ENCODE measurements at regions not wholly inside any gene's neighbourhood (a gene's known extent, or its start where the extent isn't known, plus 50 kb on each side); places are given as distances from the start of the nearest gene placed in this dataset.
"Not testable (repeated sequence)": the region's sequence is repeated elsewhere in the genome, so short reads cannot be mapped to it uniquely, and the experiment has no call there.

DNA sequence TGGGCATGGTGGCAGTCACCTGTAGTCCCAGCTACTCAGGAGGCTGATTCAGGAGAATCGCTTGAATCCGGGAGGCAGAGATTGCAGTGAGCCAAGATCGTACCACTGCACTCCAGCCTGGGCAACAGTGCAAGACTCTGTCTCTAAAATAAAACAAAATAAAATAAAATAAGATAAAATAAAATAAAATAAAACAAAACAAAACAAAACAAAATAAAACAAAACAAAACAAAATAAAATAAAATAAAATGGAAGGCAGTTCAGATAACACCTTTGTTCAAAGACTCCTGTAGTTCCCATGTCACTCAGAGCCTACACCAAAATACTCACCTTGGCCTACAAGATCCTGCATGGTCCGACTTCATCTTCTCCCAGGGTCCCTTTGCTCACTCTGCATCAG lies 61.3 kb downstream of the SYF2 start:
- H3K27me3 ChIP-seq; DNase-seq; H3K9me3 ChIP-seq; ATAC-seq; H3K4me3 ChIP-seq; H3K36me3 ChIP-seq (replicated peaks in 1 of 2; ENCODE audit: insufficient read depth in 1 of 2, low read depth in 2 of 2); intact Hi-C loops (cut with DNase I); H3K27ac ChIP-seq: not testable (repeated sequence)
- 92 to 97% methylated on average over 4 of the region's 4 CpGs for WGBS, 2 donors
- peaks cover 21% of the 10 kb centered on the region for H3K4me1 ChIP-seq

DNA sequence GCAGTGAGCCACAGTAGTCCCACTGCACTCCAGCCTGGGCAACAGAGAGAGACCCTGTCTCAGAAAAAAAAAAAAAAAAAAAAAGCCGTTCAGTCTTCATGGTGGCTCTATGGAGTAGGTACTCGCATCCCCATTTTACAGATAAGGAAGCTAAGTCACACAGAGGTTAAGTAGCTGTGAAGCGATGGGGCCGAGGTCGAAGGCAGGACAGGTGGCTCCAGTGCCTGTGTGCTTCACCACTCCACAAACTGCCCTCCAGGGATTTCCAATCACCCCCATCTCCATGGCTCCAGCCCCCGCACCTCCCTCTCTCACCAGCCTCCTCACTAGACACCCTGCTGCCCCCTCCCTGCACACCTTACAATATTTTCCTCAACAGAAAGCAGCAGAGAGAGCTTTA lies 61.9 kb downstream of the SYF2 start:
- no peaks in the 10 kb centered on the region for H3K36me3 ChIP-seq (replicated peaks in 1 of 2; ENCODE audit: insufficient read depth in 1 of 2, low read depth in 2 of 2)
- no peak overlapping the region for H3K4me3 ChIP-seq
- DNase-seq (no peak), ATAC-seq (no peak)
- intact Hi-C loops (cut with DNase I) = no loop called here
- no peak for TF ChIP-seq POLR2A (IDR thresholded peaks at IDR 0.05)
- TF ChIP-seq, protein P1, sequence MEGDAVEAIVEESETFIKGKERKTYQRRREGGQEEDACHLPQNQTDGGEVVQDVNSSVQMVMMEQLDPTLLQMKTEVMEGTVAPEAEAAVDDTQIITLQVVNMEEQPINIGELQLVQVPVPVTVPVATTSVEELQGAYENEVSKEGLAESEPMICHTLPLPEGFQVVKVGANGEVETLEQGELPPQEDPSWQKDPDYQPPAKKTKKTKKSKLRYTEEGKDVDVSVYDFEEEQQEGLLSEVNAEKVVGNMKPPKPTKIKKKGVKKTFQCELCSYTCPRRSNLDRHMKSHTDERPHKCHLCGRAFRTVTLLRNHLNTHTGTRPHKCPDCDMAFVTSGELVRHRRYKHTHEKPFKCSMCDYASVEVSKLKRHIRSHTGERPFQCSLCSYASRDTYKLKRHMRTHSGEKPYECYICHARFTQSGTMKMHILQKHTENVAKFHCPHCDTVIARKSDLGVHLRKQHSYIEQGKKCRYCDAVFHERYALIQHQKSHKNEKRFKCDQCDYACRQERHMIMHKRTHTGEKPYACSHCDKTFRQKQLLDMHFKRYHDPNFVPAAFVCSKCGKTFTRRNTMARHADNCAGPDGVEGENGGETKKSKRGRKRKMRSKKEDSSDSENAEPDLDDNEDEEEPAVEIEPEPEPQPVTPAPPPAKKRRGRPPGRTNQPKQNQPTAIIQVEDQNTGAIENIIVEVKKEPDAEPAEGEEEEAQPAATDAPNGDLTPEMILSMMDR (IDR thresholded peaks at IDR 0.05) = no peak
- 94 to 97% methylated on average over 6 of the region's 6 CpGs for WGBS, 2 donors
- H3K4me1 ChIP-seq = peaks cover 21% of the 10 kb centered on the region
- H3K27me3 ChIP-seq = no peaks in the 10 kb centered on the region
- H3K9me3 ChIP-seq = no peaks in the 10 kb centered on the region
- H3K27ac ChIP-seq = no peak overlapping the region

DNA sequence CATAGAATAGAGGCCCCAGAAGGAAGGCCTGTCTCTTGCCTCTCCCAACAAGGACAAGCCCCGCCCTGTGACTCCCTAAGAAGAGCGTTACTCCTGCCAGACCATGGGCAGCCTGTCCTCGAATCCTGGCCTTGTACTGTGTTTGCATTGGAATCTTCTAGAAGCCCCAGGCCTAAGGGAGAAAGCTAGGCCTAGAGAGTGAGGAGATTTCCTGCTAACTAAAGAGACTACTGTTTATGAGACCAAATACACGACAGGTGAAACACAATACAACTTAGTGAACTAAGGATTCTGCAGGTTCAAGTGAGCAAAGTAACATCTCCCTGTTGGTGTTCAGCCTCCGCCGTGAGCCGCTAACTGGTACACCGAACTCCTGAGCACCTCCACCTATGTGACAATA lies 62.7 kb downstream of the SYF2 start:
- Histone ChIP-seq H3K36me3 (replicated peaks in 1 of 2; ENCODE audit: insufficient read depth in 1 of 2, low read depth in 2 of 2) (no peaks in the 10 kb centered on the region), H3K27ac (no peak overlapping the region), H3K4me1 (peaks cover 21% of the 10 kb centered on the region), H3K27me3 (no peaks in the 10 kb centered on the region), H3K4me3 (no peak overlapping the region), H3K9me3 (no peaks in the 10 kb centered on the region)
- no peak for DNase-seq
- WGBS, 2 donors = 91 to 93% methylated on average over 8 of the region's 8 CpGs
- intact Hi-C loops (cut with DNase I) = no loop called here
- ATAC-seq = no peak
- TF ChIP-seq, protein P1 (IDR thresholded peaks at IDR 0.05) = no peak
- no peak for TF ChIP-seq POLR2A (IDR thresholded peaks at IDR 0.05)

DNA sequence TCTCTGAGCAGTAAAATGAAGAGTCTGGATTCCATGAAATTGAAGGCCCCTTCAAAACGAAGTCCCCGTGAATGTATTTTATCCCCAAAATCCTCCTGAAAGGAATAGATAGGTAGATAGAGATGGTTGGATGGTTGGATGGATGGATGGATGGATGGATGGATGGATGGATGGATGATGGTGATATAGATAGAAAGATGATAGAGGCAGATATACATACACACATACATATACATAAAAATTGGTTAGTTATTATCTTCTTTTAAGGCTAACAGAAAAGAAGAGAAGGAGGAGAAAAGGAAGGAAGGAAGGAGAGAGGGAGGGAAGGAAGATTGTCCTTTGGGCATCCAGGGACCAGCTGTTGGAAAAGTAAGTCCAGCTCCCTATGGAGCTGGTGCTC lies 63.1 kb downstream of the SYF2 start:
- H3K4me1 ChIP-seq = peaks cover 21% of the 10 kb centered on the region
- no peak for DNase-seq

DNA sequence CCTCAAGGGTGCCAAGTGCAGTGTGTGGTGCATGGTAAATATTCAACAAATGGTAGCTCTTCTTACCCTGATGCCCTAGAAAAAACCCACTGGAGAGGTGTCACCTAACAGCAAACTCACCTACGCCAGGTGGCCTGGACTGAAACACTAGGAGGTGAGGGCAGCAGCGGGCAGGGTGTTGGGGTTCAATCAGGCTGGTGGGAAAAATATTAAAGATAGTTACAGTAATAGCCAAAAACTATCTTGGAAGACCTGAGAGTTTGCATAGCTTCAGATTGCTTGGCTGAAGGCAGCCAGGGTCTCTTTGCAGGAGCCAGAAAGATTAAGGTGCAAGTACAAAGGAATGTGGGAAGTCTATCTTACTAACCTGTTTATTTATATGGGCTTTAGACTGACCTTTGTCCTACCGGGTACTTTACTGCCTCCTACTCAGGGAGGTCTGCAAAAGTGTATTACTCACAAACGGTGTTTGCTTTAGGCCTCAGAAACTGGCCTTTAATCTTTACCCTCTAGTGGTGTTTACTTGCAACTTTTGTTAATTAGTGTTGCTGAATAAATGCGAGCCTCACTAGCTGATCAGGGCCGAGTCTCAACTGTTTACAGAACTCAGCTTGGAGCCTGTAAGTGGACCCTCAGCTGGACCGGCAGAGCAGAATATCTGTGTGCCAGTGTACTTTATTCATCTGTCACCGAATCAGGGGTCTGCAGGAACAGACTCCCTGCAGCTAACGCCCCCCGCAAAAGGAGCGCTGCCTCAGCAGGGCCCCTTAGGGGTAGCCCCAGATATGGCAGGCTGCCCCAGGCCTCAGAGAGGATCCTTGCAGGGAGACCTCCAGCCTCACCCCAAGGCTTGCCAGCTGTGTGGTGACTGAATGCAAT lies 63.9 kb downstream of the SYF2 start:
- H3K36me3 ChIP-seq (replicated peaks in 1 of 2; ENCODE audit: insufficient read depth in 1 of 2, low read depth in 2 of 2) = no peaks in the 10 kb centered on the region
- intact Hi-C loops (cut with DNase I) = no loop called here
- 17 to 46% methylated on average over 6 to 11 of the region's 11 CpGs for WGBS, 2 donors
- TF ChIP-seq POLR2A (IDR thresholded peaks at IDR 0.05) = no peak
- TF ChIP-seq, protein P1 (IDR thresholded peaks at IDR 0.05) = peak in 3 of 7 experiments; percentile 19 to 42 (median 36)
- peak in 2 of 4 donors; percentile 28 to 42 for DNase-seq
- no peak overlapping the region for H3K4me3 ChIP-seq
- ATAC-seq = peak; percentile 47
- no peaks in the 10 kb centered on the region for H3K9me3 ChIP-seq
- peaks cover 21% of the 10 kb centered on the region for H3K4me1 ChIP-seq
- no peaks in the 10 kb centered on the region for H3K27me3 ChIP-seq
- H3K27ac ChIP-seq = peak overlapping the region in 3 of 4 donors; percentile 28 to 57 (median 36)

More for the DNA sequence above, 63.1 kb downstream of the SYF2 start:
- no peaks in the 10 kb centered on the region for H3K9me3 ChIP-seq
- H3K4me3 ChIP-seq = no peak overlapping the region
- no peaks in the 10 kb centered on the region for H3K36me3 ChIP-seq (replicated peaks in 1 of 2; ENCODE audit: insufficient read depth in 1 of 2, low read depth in 2 of 2)
- TF ChIP-seq POLR2A (IDR thresholded peaks at IDR 0.05) = no peak
- TF ChIP-seq, protein P1 (IDR thresholded peaks at IDR 0.05) = no peak
- H3K27ac ChIP-seq = no peak overlapping the region
- intact Hi-C loops (cut with DNase I) = no loop called here
- no peak for ATAC-seq
- 91 to 92% methylated on average over 2 of the region's 2 CpGs for WGBS, 2 donors
- H3K27me3 ChIP-seq = no peaks in the 10 kb centered on the region
